Endodermal cell (in vitro differentiated cells): ENCODE measurements at regions not wholly inside any gene's neighbourhood (a gene's known extent, or its start where the extent isn't known, plus 50 kb on each side); places are given as distances from the start of the nearest gene placed in this dataset.

Experiments used
- DNase-seq: peaks from one replicate; pipeline ENCODE4 v3.0.0-alpha.2; 2017
- H3K27ac ChIP-seq: 2 replicates; pipeline ENCODE4 v1.5.1; 2013; ENCODE audit warnings: mild to moderate bottlenecking, low read depth, low read length, moderate library complexity
- H3K27me3 ChIP-seq: 2 replicates; pipeline ENCODE4 v1.6.1; 2013; ENCODE audit warnings: mild to moderate bottlenecking, low read length, moderate library complexity; ENCODE audit not compliant: insufficient read depth, control insufficient read depth, poor library complexity, severe bottlenecking
- H3K36me3 ChIP-seq: 2 replicates; pipeline ENCODE4 v1.7.0; 2013; ENCODE audit warnings: mild to moderate bottlenecking, low read length, moderate library complexity; ENCODE audit not compliant: control insufficient read depth, insufficient read depth
- H3K4me1 ChIP-seq: one replicate; pipeline ENCODE4 v1.7.0; 2013; ENCODE audit warnings: low read length; ENCODE audit not compliant: control insufficient read depth, insufficient read depth
- H3K4me3 ChIP-seq: 2 replicates; pipeline ENCODE4 v1.5.1; 2013; ENCODE audit warnings: mild to moderate bottlenecking, low read length, moderate library complexity
- H3K9ac ChIP-seq: 2 replicates; pipeline ENCODE4 v1.6.1; 2013; ENCODE audit warnings: mild to moderate bottlenecking, low read length, moderate library complexity; ENCODE audit not compliant: poor library complexity, severe bottlenecking; ENCODE audit errors: extremely low read depth
- H3K9me3 ChIP-seq: 2 replicates; pipeline ENCODE4 v1.6.1; 2013; ENCODE audit warnings: mild to moderate bottlenecking, low read length, moderate library complexity; ENCODE audit not compliant: control insufficient read depth
- H3K27ac Mint-ChIP-seq: 2 replicates; pipeline ENCODE4 v1.8.0; 2020; ENCODE audit warnings: mixed read lengths
- H3K27me3 Mint-ChIP-seq: 2 replicates; pipeline ENCODE4 v1.8.0; 2021; ENCODE audit warnings: mild to moderate bottlenecking, mixed read lengths; ENCODE audit not compliant: insufficient read depth
- H3K36me3 Mint-ChIP-seq: 2 replicates; pipeline ENCODE4 v1.8.0; 2020; ENCODE audit warnings: low read depth, mixed read lengths
- H3K4me1 Mint-ChIP-seq: 2 replicates; pipeline ENCODE4 v1.8.0; 2020; ENCODE audit warnings: mixed read lengths
- H3K4me3 Mint-ChIP-seq: 2 replicates; pipeline ENCODE4 v1.8.0; 2020; ENCODE audit warnings: mild to moderate bottlenecking, moderate library complexity, mixed read lengths
- H3K9me3 Mint-ChIP-seq: 2 replicates; pipeline ENCODE4 v1.8.0; 2020; ENCODE audit warnings: mild to moderate bottlenecking, mixed read lengths
- CTCF ChIP-seq: fragments of 200-600 bp; sonication (generic); conservative IDR thresholded peaks from 2 replicates; pipeline ENCODE4 v1.5.0; 2021; ENCODE audit warnings: antibody characterized with exemption, mild to moderate bottlenecking
- WGBS, 2 experiments: methylation state at CpG; one replicate each; pipeline versions ENCODE4 v1.1.5 to v1.1.7; 2013; ENCODE audit warnings: missing lambda C conversion rate in 2 of 2, mixed read lengths in 1 of 2; ENCODE audit not compliant: insufficient coverage in 1 of 2, insufficient read length in 1 of 2; 5-methylcytosine and 5-hydroxymethylcytosine counted together

GRCh38 chr4:136302566-136302965, 1229.7 kb downstream of the PCDH18 start:
- H3K9ac ChIP-seq, result no peak overlapping the region
- Mint-ChIP-seq H3K27ac (no peak overlapping the region), H3K27me3 (no peaks in the 10 kb centered on the region), H3K4me3 (no peak overlapping the region), H3K9me3 (peaks cover 6% of the 10 kb centered on the region), H3K4me1 (peaks cover 4% of the 10 kb centered on the region), H3K36me3 (no peaks in the 10 kb centered on the region)
- no peaks in the 10 kb centered on the region for H3K27me3 ChIP-seq
- no peak for TF ChIP-seq CTCF
- no peaks in the 10 kb centered on the region for H3K9me3 ChIP-seq
- no peak for DNase-seq
- no peak overlapping the region for H3K4me3 ChIP-seq
- H3K27ac ChIP-seq, result no peak overlapping the region
- H3K4me1 ChIP-seq, result peaks cover 9% of the 10 kb centered on the region
- no peaks in the 10 kb centered on the region for H3K36me3 ChIP-seq

- Mint-ChIP-seq H3K27me3 (no peaks in the 10 kb centered on the region), H3K4me1 (peaks cover 4% of the 10 kb centered on the region), H3K36me3 (no peaks in the 10 kb centered on the region), H3K9me3 (peaks cover 6% of the 10 kb centered on the region), H3K4me3 (no peak overlapping the region), H3K27ac (no peak overlapping the region)
- Histone ChIP-seq H3K9ac (no peak overlapping the region), H3K36me3 (no peaks in the 10 kb centered on the region), H3K27ac (no peak overlapping the region), H3K4me1 (peaks cover 9% of the 10 kb centered on the region), H3K27me3 (no peaks in the 10 kb centered on the region), H3K9me3 (no peaks in the 10 kb centered on the region), H3K4me3 (no peak overlapping the region)
- no peak for TF ChIP-seq CTCF
- no peak for DNase-seq
Measured at GRCh38 chr4:136301749-136302495, 1230.4 kb downstream of the PCDH18 start.

DNA sequence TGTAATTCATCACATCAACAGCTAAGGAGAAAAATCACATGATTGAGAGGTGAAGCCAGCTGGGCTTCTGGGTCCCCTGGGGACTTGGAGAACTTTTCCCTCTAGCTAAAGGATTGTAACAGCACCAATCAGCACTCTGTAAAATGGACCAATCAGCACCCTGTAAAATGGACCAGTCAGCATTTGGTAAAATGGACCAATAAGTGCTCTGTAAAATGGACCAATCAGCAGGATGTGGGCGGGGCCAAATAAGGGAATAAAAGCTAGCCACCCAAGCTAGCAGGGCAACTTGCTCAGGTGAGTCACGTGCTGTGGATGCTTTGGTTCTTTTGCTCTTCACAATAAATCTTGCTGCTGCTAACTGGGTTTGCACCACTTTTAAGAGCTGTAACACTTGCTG, 1248.3 kb downstream of the PCDH18 start:
- Histone ChIP-seq H3K27me3 (no peaks in the 10 kb centered on the region), H3K9ac (no peak overlapping the region), H3K4me1 (no peaks in the 10 kb centered on the region), H3K4me3 (no peak overlapping the region), H3K27ac (no peak overlapping the region), H3K36me3 (no peaks in the 10 kb centered on the region), H3K9me3 (no peaks in the 10 kb centered on the region)
- no peak for TF ChIP-seq CTCF
- 86 to 90% methylated on average over 1 to 2 of the region's 2 CpGs for WGBS, 2 experiments
- no peak overlapping the region for H3K4me3 Mint-ChIP-seq
- H3K27me3 Mint-ChIP-seq, result no peaks in the 10 kb centered on the region
- peaks cover 2% of the 10 kb centered on the region for H3K9me3 Mint-ChIP-seq
- H3K36me3 Mint-ChIP-seq, result no peaks in the 10 kb centered on the region
- no peak for DNase-seq
- H3K4me1 Mint-ChIP-seq, result peaks cover 8% of the 10 kb centered on the region
- no peak overlapping the region for H3K27ac Mint-ChIP-seq
